Upper lobe of right lung (tissue), 1 donor: ENCODE measurements at regions not wholly inside any gene's neighbourhood (a gene's known extent, or its start where the extent isn't known, plus 50 kb on each side); places are given as distances from the start of the nearest gene placed in this dataset.

Experiments used
- ATAC-seq: fragments of 200-7000 bp; cut with Tn5 transposase; one replicate; pipeline ENCODE4 v1.9.1; 2020; ENCODE audit warnings: mild to moderate bottlenecking, moderate library complexity
- DNase-seq: peaks from one replicate; pipeline ENCODE4 v3.0.0-alpha.2; 2020
- H3K27ac ChIP-seq: fragments of 200-600 bp; one replicate; pipeline ENCODE4 v1.8.0; 2022
- H3K27me3 ChIP-seq: fragments of 200-600 bp; one replicate; pipeline ENCODE4 v1.8.0; 2022; ENCODE audit warnings: mild to moderate bottlenecking
- H3K36me3 ChIP-seq: fragments of 200-600 bp; one replicate; pipeline ENCODE4 v1.8.0; 2022
- H3K4me1 ChIP-seq: fragments of 200-600 bp; one replicate; pipeline ENCODE4 v1.8.0; 2022
- H3K4me3 ChIP-seq: fragments of 200-600 bp; one replicate; pipeline ENCODE4 v1.8.0; 2022; ENCODE audit warnings: mild to moderate bottlenecking
- H3K9me3 ChIP-seq: fragments of 200-600 bp; one replicate; pipeline ENCODE4 v1.8.0; 2022
- intact Hi-C: fragments of 100-400 bp; cut with DNase I; formaldehyde crosslinking; loops from one replicate; pipeline ENCODE4 v1.11.0; 2022
- TF ChIP-seq, protein P1 (sequence below): fragments of 200-600 bp; IDR thresholded peaks from one replicate; pipeline ENCODE4 v1.8.0; 2022; ENCODE audit warnings: antibody characterized with exemption
- donor health status: DM: no; HTN: yes; CAD: no; lungs with severe emphysema.

GRCh38 chr11:91314521-91314920 is 910.1 kb upstream of the FAT3 start:
- no peaks in the 10 kb centered on the region for H3K4me1 ChIP-seq
- H3K36me3 ChIP-seq, result no peaks in the 10 kb centered on the region
- H3K9me3 ChIP-seq, result no peaks in the 10 kb centered on the region
- H3K4me3 ChIP-seq, result no peak overlapping the region
- H3K27me3 ChIP-seq, result no peaks in the 10 kb centered on the region
- intact Hi-C loops, result no loop called here
- no peak for ATAC-seq
- TF ChIP-seq, protein P1, sequence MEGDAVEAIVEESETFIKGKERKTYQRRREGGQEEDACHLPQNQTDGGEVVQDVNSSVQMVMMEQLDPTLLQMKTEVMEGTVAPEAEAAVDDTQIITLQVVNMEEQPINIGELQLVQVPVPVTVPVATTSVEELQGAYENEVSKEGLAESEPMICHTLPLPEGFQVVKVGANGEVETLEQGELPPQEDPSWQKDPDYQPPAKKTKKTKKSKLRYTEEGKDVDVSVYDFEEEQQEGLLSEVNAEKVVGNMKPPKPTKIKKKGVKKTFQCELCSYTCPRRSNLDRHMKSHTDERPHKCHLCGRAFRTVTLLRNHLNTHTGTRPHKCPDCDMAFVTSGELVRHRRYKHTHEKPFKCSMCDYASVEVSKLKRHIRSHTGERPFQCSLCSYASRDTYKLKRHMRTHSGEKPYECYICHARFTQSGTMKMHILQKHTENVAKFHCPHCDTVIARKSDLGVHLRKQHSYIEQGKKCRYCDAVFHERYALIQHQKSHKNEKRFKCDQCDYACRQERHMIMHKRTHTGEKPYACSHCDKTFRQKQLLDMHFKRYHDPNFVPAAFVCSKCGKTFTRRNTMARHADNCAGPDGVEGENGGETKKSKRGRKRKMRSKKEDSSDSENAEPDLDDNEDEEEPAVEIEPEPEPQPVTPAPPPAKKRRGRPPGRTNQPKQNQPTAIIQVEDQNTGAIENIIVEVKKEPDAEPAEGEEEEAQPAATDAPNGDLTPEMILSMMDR, result no peak
- DNase-seq, result no peak
- H3K27ac ChIP-seq, result no peak overlapping the region

- H3K27me3 ChIP-seq, result no peaks in the 10 kb centered on the region
- no peak for ATAC-seq
- intact Hi-C loops, result no loop called here
- DNase-seq, result no peak
- H3K36me3 ChIP-seq, result no peaks in the 10 kb centered on the region
- no peak overlapping the region for H3K27ac ChIP-seq
- TF ChIP-seq, protein P1, result no peak
- H3K4me3 ChIP-seq, result no peak overlapping the region
- H3K9me3 ChIP-seq, result no peaks in the 10 kb centered on the region
- no peaks in the 10 kb centered on the region for H3K4me1 ChIP-seq
Observed at GRCh38 chr11:91312541-91312940, 912.1 kb upstream of the FAT3 start.

GRCh38 chr11:91310085-91310484 is 914.5 kb upstream of the FAT3 start:
- no peaks in the 10 kb centered on the region for H3K36me3 ChIP-seq
- ATAC-seq (no peak), DNase-seq (no peak)
- no peaks in the 10 kb centered on the region for H3K4me1 ChIP-seq
- TF ChIP-seq, protein P1, result no peak
- H3K9me3 ChIP-seq, result no peaks in the 10 kb centered on the region
- H3K27me3 ChIP-seq, result no peaks in the 10 kb centered on the region
- no peak overlapping the region for H3K4me3 ChIP-seq
- H3K27ac ChIP-seq, result no peak overlapping the region
- intact Hi-C loops, result no loop called here

GRCh38 chr11:91308069-91308468 is 916.5 kb upstream of the FAT3 start:
- Histone ChIP-seq H3K4me3 (no peak overlapping the region), H3K27me3 (no peaks in the 10 kb centered on the region), H3K9me3 (no peaks in the 10 kb centered on the region), H3K4me1 (no peaks in the 10 kb centered on the region), H3K36me3 (no peaks in the 10 kb centered on the region), H3K27ac (no peak overlapping the region)
- intact Hi-C loops, result no loop called here
- DNase-seq (no peak), ATAC-seq (no peak)
- TF ChIP-seq, protein P1, result no peak

GRCh38 chr11:91305402-91305801 is 919.2 kb upstream of the FAT3 start:
- intact Hi-C loops, result no loop called here
- Histone ChIP-seq H3K4me3 (no peak overlapping the region), H3K36me3 (no peaks in the 10 kb centered on the region), H3K27me3 (no peaks in the 10 kb centered on the region), H3K27ac (no peak overlapping the region), H3K9me3 (no peaks in the 10 kb centered on the region), H3K4me1 (no peaks in the 10 kb centered on the region)
- TF ChIP-seq, protein P1, result no peak
- ATAC-seq (no peak), DNase-seq (no peak)

GRCh38 chr11:91303749-91304148 is 920.9 kb upstream of the FAT3 start:
- ATAC-seq (no peak), DNase-seq (no peak)
- Histone ChIP-seq H3K4me3 (no peak overlapping the region), H3K27me3 (no peaks in the 10 kb centered on the region), H3K9me3 (no peaks in the 10 kb centered on the region), H3K27ac (no peak overlapping the region), H3K4me1 (no peaks in the 10 kb centered on the region), H3K36me3 (no peaks in the 10 kb centered on the region)
- TF ChIP-seq, protein P1, result no peak
- intact Hi-C loops, result no loop called here
